DND-41 (cell line): ENCODE measurements at regions not wholly inside any gene's neighbourhood (a gene's known extent, or its start where the extent isn't known, plus 50 kb on each side); places are given as distances from the start of the nearest gene placed in this dataset.

Experiments
- ATAC-seq: fragments of 200-7000 bp; cut with Tn5 transposase; 3 replicates; pipeline ENCODE4 v1.9.1; 2021; ENCODE audit warnings: low read depth; ENCODE audit not compliant: insufficient read depth
- DNase-seq: peaks from one replicate; pipeline ENCODE4 v3.0.0-alpha.2; 2020
- H2AFZ ChIP-seq: 2 replicates; pipeline ENCODE4 v1.6.0; 2012; ENCODE audit warnings: low read depth, low read length
- H3K27ac ChIP-seq: 2 replicates; pipeline ENCODE4 v1.5.1; 2012; ENCODE audit warnings: low read length, inconsistent platforms
- H3K27me3 ChIP-seq: fragments of 200-600 bp; sonication (generic); 2 replicates; pipeline ENCODE4 v1.6.0; 2012; ENCODE audit warnings: low read length, mild to moderate bottlenecking, inconsistent platforms; ENCODE audit not compliant: insufficient read depth, poor library complexity
- H3K36me3 ChIP-seq: 2 replicates; pipeline ENCODE4 v1.5.1; 2012; ENCODE audit warnings: low read length, inconsistent platforms; ENCODE audit not compliant: insufficient read depth
- H3K4me1 ChIP-seq: 2 replicates; pipeline ENCODE4 v1.5.1; 2012; ENCODE audit warnings: mild to moderate bottlenecking, low read length; ENCODE audit not compliant: insufficient read depth
- H3K4me2 ChIP-seq: 2 replicates; pipeline ENCODE4 v1.6.0; 2012; ENCODE audit warnings: mild to moderate bottlenecking, moderate library complexity, low read length, inconsistent platforms; ENCODE audit not compliant: insufficient read depth
- H3K4me3 ChIP-seq, 2 experiments: fragments of 200-600 bp in 1 of 2; shearing (Covaris generic) in 1 of 2; 2 replicates each; pipeline ENCODE4 v1.5.1; 2012 to 2016; ENCODE audit warnings: inconsistent platforms in 2 of 2, low read length in 2 of 2, mild to moderate bottlenecking in 2 of 2, low read depth in 1 of 2, moderate library complexity in 1 of 2
- H3K79me2 ChIP-seq: 2 replicates; pipeline ENCODE4 v1.6.0; 2012; ENCODE audit warnings: low read length, inconsistent platforms; ENCODE audit not compliant: insufficient read depth
- H3K9ac ChIP-seq: 2 replicates; pipeline ENCODE4 v1.6.0; 2012; ENCODE audit warnings: low read depth, mild to moderate bottlenecking, inconsistent platforms, low read length, moderate library complexity
- H3K9me3 ChIP-seq: 2 replicates; pipeline ENCODE4 v1.5.1; 2012; ENCODE audit warnings: low read length, moderate library complexity, mild to moderate bottlenecking, inconsistent platforms; ENCODE audit not compliant: insufficient read depth, severe bottlenecking
- H4K20me1 ChIP-seq: 2 replicates; pipeline ENCODE4 v1.6.0; 2012; ENCODE audit warnings: low read length; ENCODE audit not compliant: insufficient read depth
- CTCF ChIP-seq: IDR thresholded peaks from 2 replicates; pipeline ENCODE4 v1.5.1; 2012; ENCODE audit warnings: borderline replicate concordance, low read length, moderate library complexity, mild to moderate bottlenecking; ENCODE audit not compliant: poor library complexity, severe bottlenecking; ENCODE audit errors: extremely low read depth
- EZH2 ChIP-seq: IDR thresholded peaks from 3 replicates; pipeline ENCODE4 v1.6.1; 2012; ENCODE audit warnings: borderline replicate concordance, low read depth, mild to moderate bottlenecking, moderate library complexity, low read length, inconsistent platforms; ENCODE audit not compliant: severe bottlenecking

GRCh38 chr4:176969011-176969410, 176.3 kb upstream of the VEGFC start:
- no peak overlapping the region for H3K4me3 ChIP-seq
- peaks cover 8% of the 10 kb centered on the region; the same call in 1 of the 2 replicates for H3K36me3 ChIP-seq
- DNase-seq = no peak
- H3K9me3 ChIP-seq = no peaks in the 10 kb centered on the region
- peaks cover 8% of the 10 kb centered on the region; the same call in 1 of the 2 replicates for H4K20me1 ChIP-seq
- H2AFZ ChIP-seq = no peak overlapping the region
- H3K9ac ChIP-seq = no peak overlapping the region
- no peaks in the 10 kb centered on the region for H3K27me3 ChIP-seq
- no peak for ATAC-seq
- no peak overlapping the region for H3K27ac ChIP-seq
- no peak for TF ChIP-seq CTCF
- no peak for TF ChIP-seq EZH2
- peaks cover 19% of the 10 kb centered on the region for H3K79me2 ChIP-seq
- H3K4me2 ChIP-seq = no peak overlapping the region
- H3K4me1 ChIP-seq = no peaks in the 10 kb centered on the region

DNA sequence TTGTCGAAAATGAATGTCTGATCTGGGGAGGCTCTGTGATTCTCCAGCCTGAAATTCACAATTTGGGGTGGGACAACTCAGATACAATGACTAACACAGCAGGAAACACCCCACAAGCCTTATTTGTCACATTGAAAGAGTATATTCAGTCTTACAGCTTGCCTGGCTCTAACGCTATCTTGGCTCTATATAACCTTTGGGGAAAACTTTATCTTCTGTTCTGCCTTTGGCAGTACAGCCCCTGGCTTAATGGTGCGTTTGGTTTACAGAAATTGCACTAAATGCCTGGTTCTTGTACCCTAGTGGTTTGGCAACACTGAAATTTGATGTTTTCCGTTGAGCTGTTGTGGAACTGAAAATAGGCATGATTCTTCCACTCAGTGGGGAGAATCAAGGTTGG, 178.1 kb upstream of the VEGFC start:
- H3K27me3 ChIP-seq = no peaks in the 10 kb centered on the region
- ATAC-seq (no peak), DNase-seq (no peak)
- no peak overlapping the region for H3K9ac ChIP-seq
- no peaks in the 10 kb centered on the region for H3K4me1 ChIP-seq
- H3K4me2 ChIP-seq = no peak overlapping the region
- peaks cover 21% of the 10 kb centered on the region for H3K79me2 ChIP-seq
- no peak overlapping the region for H3K27ac ChIP-seq
- no peak overlapping the region for H2AFZ ChIP-seq
- H3K36me3 ChIP-seq = peaks cover 21% of the 10 kb centered on the region; the same call in 1 of the 2 replicates
- no peaks in the 10 kb centered on the region for H3K9me3 ChIP-seq
- peaks cover 8% of the 10 kb centered on the region; the same call in 1 of the 2 replicates for H4K20me1 ChIP-seq
- no peak overlapping the region for H3K4me3 ChIP-seq
- no peak for TF ChIP-seq CTCF

GRCh38 chr4:176971576-176972115, 178.9 kb upstream of the VEGFC start:
- Histone ChIP-seq H3K4me2 (no peak overlapping the region), H3K36me3 (peaks cover 21% of the 10 kb centered on the region; the same call in 1 of the 2 replicates), H3K79me2 (peaks cover 21% of the 10 kb centered on the region), H3K9me3 (no peaks in the 10 kb centered on the region), H3K27ac (no peak overlapping the region), H4K20me1 (peaks cover 8% of the 10 kb centered on the region; the same call in 1 of the 2 replicates), H3K4me3 (no peak overlapping the region), H3K27me3 (no peaks in the 10 kb centered on the region), H3K4me1 (no peaks in the 10 kb centered on the region), H2AFZ (no peak overlapping the region), H3K9ac (no peak overlapping the region)
- no peak for DNase-seq
- TF ChIP-seq EZH2 = no peak
- ATAC-seq = no peak

GRCh38 chr4:176979416-176979815, 186.7 kb upstream of the VEGFC start:
- peaks cover 2% of the 10 kb centered on the region; the same call in 1 of the 2 replicates for H4K20me1 ChIP-seq
- H2AFZ ChIP-seq = no peak overlapping the region
- peaks cover 11% of the 10 kb centered on the region for H3K36me3 ChIP-seq

More at GRCh38 chr4:176979416-176979815, 186.7 kb upstream of the VEGFC start:
- TF ChIP-seq CTCF = no peak
- no peak for TF ChIP-seq EZH2
- Histone ChIP-seq H3K4me2 (no peak overlapping the region), H3K79me2 (peaks cover 43% of the 10 kb centered on the region), H3K9me3 (no peaks in the 10 kb centered on the region), H3K4me3 (no peak overlapping the region), H3K9ac (no peak overlapping the region), H3K27me3 (no peaks in the 10 kb centered on the region), H3K4me1 (0 out of 2 replicates have a peak, but pooled peaks cover 6% of the 10 kb centered on the region), H3K27ac (no peak overlapping the region)
- DNase-seq = no peak
- no peak for ATAC-seq
